Epithelial cell of esophagus (primary cell): ENCODE measurements at regions not wholly inside any gene's neighbourhood (a gene's known extent, or its start where the extent isn't known, plus 50 kb on each side); places are given as distances from the start of the nearest gene placed in this dataset.

ENCODE experiments used
- DNase-seq: peaks from one replicate; pipeline ENCODE4 v3.0.0; 2010; ENCODE audit warnings: low read depth
- H3K4me3 ChIP-seq: 2 replicates; pipeline ENCODE4 v1.5.1; 2011; ENCODE audit warnings: mild to moderate bottlenecking, low read length, control low read depth
- TF ChIP-seq, protein P1 (sequence below): IDR thresholded peaks from 2 replicates; pipeline ENCODE4 v1.5.1; 2011; ENCODE audit warnings: low read depth, mild to moderate bottlenecking, low read length, control low read depth, inconsistent platforms; ENCODE audit not compliant: insufficient read depth; ENCODE audit errors: missing control alignments

DNA sequence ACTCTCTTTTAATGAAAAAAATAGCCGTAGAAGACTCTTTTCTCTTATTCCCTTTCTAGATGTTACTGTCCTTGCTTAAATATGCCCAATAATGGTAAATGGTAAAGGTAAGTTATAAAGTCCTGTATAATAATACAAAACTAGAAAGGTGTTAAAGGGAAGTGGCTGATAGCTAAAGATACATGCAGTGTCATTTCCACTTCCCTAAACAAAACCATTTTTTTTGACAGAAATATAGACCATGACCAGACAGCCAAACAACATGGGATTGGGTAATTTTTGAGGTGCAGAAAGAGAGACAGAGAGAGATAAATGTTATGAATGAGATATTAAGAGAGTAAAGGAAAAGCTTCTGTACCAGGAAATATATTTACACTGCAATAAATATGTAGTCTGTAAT is 731.7 kb upstream of the REG3G start:
- TF ChIP-seq, protein P1, sequence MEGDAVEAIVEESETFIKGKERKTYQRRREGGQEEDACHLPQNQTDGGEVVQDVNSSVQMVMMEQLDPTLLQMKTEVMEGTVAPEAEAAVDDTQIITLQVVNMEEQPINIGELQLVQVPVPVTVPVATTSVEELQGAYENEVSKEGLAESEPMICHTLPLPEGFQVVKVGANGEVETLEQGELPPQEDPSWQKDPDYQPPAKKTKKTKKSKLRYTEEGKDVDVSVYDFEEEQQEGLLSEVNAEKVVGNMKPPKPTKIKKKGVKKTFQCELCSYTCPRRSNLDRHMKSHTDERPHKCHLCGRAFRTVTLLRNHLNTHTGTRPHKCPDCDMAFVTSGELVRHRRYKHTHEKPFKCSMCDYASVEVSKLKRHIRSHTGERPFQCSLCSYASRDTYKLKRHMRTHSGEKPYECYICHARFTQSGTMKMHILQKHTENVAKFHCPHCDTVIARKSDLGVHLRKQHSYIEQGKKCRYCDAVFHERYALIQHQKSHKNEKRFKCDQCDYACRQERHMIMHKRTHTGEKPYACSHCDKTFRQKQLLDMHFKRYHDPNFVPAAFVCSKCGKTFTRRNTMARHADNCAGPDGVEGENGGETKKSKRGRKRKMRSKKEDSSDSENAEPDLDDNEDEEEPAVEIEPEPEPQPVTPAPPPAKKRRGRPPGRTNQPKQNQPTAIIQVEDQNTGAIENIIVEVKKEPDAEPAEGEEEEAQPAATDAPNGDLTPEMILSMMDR, result no peak
- H3K4me3 ChIP-seq, result no peak overlapping the region
- DNase-seq, result no peak

DNA sequence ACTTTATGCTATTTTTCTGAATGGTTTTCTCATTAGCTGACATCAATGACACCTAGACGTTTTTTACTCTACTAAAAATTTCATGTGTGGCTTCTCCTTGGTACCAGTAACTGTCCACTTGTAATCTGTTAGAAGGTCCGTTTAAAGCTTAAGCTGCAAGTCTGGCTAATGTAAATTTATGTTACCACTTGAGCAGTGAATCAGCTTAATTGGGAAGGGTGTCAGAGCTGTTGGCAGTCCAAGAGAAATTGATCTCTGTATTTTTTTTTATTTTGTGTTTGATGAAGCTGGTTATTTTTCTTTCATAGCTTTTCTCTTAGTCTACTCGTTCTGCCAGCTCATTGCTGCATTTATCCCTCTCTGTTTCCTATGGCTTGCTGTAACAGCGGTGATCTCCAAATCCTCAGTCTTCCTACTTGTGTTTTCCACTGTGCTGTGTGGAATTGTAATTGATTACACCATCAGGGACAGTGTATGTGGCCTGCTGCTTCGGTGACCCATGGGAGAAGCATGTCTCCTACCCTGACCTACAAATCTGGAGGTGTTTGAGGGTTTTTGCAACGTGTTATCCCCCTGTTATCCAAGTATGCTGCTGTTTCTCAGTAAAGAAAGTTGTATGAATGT is 724.2 kb upstream of the REG3G start:
- DNase-seq, result no peak
- TF ChIP-seq, protein P1, result no peak
- H3K4me3 ChIP-seq, result no peak overlapping the region

DNA sequence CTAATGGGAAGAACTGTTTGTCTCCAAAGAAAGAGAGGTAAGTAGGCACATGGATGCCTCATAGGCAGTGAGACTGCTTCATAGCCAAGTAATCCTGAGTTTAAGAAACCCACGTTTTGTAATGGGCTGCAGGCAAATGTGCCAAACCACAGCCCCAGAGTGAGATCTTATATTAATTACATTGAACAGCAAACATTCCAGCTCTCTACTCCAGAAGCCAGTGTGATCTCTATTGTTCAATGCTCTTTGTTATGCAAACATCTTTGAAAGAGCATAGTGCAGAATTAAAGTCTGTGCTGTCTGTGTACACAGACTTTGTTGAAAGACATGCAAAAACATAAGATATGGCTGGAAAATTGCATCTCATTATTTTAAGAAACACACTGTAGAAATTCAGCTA is 720.8 kb upstream of the REG3G start:
- DNase-seq, result no peak
- no peak overlapping the region for H3K4me3 ChIP-seq
- TF ChIP-seq, protein P1, result no peak

DNA sequence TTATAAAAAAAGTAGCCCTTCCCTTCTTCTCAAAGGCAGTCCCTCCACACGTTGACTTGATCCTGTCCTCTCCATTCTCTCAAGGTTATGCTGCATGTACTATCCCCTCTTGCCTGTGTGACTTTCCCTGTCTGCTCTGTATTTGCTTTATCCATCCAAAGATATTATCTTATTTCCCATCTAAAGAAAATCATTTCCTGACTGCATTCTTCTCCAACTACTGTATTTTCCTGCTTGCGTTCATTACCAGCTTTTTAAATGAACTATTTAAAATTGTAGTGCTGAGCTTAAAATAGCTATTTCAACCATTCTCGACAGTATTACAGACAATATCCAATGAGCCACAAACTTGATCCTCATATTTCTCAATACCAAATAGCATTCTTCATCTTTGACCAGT is 716.0 kb upstream of the REG3G start:
- DNase-seq, result no peak
- TF ChIP-seq, protein P1, result no peak
- no peak overlapping the region for H3K4me3 ChIP-seq

DNA sequence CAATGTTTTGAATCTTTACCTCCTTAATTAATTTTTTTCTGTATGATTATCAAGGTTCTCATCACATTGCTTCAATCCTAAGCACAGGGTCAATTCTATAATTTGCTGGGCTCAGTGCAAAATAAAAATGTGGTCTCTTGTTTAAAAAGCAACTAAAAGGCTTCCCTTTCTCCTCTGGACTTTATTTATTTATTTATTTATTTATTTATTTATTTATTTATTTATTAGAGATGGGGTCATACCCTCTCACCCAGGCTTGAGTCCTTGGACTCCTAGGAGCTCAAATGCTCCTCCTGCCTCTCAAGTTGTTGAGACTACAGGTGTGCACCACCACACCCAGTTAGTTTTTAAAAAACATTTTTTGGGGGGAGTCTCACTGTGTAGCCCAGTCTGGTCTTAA is 710.1 kb upstream of the REG3G start:
- DNase-seq, result no peak
- no peak overlapping the region for H3K4me3 ChIP-seq
- TF ChIP-seq, protein P1, result no peak

DNA sequence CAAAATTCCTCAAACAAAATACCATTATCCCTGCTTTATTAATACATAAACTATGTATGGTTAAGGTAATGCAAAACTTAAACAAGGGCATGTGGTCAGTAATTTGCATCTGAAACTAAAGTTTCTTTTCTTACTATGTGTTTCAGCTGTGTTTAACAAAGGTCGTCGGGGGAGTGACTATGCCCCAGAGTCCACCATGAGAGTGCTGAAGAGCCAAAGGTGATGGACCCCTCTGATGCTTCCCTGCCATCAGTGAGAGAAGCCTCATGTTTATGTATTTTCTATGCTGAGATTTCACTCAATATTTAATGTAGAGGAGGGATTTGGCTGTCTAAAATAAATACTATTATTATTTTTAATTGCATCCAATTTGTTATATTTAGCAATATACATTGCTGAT is 707.2 kb upstream of the REG3G start:
- no peak for DNase-seq
- TF ChIP-seq, protein P1, result no peak
- no peak overlapping the region for H3K4me3 ChIP-seq

DNA sequence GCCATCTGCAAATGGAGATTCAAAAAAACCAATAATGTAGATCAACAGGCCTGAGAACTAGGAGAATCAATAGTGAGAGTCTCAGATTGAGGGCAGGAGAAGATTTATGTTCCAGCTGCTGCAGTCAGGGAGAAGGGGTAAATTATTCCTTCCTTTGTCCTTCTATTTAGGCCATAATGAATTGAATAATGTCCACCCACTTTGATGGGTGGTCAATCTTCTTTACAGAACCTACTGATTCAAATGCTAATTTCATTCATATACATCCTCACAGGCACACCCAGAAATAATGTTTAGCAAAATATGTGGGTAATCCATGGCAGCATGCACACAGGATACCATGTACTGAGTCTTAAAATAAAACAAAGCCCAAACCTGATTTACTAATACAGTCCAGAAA is 695.3 kb upstream of the REG3G start:
- DNase-seq, result no peak
- TF ChIP-seq, protein P1, result no peak
- H3K4me3 ChIP-seq, result no peak overlapping the region
